ENCODE measurements at regions not wholly inside any gene's neighbourhood (a gene's known extent, or its start where the extent isn't known, plus 50 kb on each side); places are given as distances from the start of the nearest gene placed in this dataset.

DNA sequence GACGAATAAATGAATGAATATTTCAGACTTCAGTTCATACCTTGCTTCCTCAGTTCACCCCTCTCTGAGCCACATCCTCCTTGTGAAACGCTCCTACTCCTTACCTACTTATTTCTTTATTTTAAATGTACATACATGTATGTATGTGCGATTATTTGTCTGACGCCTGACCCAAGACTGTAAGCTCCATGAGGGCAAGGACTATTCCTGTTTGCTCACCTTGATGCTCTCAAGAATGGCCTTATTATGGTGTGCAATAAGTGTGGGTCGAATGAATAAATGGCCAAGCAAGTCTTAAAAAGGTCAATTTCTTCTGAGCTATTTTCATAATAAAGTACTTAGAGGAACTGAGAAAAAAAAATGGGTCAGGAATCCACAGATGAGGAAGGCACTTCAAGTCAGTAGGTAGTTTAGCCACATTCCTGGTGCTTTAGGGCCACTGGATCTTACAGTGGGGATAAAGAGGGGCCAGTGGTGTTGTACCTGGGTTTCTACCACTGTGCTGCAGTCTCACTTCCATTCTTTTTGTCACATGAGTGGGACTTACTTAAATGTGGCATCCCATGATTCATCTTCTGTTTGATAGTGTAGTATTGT is 74.7 kb downstream of the SDC1 start:
- no peak for DNase-seq

DNA sequence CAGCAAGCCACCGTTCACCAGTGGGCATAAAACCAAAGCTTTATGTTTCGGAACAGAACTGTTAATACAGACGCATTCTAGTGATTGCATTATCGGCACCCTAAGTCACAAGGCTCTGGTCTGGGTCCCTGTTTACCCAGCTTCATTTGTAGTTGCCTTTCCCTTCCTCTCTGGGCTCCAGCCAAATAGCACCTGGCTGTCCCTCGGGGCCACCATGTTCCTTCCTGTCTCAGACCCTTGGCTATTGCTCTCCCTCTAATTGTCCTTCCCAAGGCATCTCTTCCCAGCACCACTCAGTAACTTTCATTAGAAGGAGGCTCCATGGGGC is 75.3 kb downstream of the SDC1 start:
- DNase-seq = no peak

DNA sequence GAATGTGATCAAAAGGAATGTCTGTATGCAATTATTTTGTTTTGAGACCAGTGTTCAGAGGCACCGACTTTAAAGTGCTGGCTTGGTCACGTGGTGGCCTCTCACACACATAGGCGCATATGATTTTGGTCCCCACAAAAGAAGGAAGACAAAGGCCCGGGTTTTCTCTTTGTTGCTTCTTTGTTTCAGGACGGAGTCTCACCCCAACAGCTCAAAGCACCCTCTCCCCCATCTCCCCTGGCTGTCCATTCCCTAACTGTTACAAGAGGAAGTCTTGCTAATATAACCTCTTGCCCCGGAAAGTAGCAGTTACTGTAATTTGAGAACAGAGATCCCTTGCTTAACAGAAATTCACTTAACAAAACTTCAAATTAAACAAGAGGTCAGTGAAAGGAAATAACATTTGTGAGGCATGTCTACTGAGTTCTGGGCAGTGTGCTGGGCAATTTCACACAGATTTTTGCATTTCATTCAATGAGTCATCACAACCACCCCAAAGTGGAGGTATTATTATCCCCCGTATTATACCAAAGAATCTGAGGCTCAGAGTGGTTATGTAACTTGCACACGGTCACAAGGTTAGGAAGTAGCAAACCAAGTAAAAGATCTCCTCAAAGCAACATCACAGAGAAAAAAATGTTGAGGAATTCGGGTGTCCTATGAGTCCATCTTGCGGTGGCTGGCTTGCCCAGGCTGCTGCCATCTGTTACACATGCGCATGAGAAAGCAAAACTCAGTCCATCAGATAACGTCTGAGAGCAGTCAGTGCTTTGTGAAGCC is 75.8 kb downstream of the SDC1 start:
- no peak for DNase-seq

DNA sequence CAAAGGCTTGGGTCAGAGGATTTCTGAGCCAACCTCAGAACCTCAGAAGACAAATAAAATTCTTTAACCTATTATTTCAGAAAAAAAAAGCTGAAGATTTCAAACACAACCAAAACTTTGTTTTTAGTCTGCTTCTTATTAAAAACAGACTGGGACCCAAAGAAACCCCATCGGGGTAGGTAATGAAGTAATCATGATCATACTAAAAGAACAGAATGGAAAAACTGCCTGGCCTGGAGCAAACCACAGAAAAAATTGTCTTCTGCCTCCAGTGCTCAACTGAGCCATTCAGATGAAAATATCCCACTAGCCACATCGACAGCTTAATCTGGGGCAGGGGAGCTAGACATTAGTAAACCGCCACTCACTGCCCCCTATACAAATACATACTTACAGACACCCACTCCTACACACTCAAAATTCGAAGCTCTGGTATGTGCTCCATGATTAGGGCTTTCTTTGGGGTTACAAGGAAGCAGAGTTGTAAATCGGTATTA is 76.5 kb downstream of the SDC1 start:
- no peak for DNase-seq

DNA sequence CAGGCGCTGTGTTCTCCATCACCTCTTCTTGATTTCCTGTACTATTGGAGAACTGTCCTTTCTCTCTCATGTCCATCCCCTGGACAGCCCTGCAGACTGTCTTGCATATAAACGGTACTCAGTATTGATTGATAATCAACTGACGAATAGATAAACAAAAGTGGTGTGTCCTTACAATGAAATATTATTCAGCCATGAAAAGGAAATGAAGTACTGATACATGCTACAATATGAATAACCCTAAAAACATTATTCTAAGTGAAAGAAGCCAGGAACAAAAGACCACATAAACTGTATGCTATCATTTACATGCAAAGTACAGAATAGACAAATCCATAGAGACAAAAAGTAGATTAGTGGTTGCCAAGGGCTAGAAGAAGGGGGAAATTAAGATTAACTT is 77.6 kb downstream of the SDC1 start:
- DNase-seq = no peak

DNA sequence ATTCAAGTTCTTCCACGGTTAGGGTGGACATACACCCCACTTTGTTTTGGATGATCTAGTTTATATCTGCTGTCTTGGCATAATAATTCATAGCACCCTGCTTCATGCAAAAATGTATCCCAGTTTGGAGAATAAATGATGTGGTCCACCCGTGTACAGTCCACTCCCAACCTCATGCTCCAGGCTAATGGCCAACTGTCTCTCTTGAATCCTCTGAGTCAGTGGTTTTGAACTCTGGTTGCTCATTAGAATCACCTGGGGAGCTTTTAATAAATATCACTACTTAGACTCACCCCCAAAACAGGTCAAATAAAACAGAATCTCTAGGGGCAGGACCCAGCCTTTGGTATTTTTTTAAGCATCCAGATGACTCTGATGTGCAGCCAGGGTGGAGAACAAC is 78.5 kb downstream of the SDC1 start:
- DNase-seq = no peak

DNA sequence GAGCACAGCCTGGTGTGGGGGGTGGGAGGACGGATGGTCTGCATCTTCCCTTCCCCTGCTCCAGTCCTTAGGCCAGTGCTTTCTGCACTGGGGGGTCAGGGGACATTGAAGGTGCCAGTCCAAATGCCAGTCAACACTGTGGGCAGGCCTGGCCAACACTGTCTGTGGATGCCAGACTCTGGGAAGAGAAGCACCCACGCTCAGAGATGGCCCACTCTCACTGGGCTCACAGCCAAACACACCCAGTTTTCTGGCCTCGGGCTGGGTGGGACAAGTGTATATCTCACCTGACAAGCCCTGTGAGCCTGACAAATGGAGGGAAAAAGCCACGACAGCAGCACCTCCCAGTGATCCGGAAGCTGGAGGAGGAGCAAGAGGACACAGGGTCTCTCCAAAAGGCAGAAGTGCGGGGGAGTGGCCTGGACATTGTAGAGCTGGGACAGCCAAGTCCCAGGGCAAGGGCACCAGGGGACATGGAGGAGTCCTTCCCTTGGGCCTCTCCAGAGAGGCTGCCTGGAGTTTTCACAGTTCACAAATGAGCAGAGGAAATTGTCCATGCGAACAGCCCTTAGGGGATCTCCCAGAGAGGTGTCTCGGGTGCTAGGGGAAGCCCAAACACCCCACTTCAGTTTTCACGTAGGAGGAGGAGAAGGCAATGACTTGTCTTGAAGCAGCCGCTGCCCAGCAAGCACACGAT is 79.3 kb downstream of the SDC1 start:
- DNase-seq = no peak

DNA sequence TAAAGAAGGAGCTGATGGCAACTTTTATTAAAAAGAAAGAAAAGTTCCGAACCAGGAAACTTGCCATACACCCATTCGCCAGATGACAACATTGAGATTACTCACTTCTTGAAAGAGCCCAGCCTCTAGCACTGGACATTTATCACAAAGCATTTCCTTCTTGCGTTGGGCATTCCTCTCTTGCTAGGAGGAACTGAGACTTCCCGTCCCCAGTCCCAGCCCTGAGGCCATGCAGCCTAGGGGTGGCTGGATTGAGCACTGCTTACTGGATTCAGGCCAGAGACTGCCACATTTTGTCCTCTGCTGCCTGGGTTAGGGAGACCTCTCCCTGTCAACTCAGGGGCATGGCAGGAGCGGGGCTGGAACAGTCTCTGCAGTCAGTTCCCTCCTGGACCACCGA is 80.1 kb downstream of the SDC1 start:
- DNase-seq = no peak

DNA sequence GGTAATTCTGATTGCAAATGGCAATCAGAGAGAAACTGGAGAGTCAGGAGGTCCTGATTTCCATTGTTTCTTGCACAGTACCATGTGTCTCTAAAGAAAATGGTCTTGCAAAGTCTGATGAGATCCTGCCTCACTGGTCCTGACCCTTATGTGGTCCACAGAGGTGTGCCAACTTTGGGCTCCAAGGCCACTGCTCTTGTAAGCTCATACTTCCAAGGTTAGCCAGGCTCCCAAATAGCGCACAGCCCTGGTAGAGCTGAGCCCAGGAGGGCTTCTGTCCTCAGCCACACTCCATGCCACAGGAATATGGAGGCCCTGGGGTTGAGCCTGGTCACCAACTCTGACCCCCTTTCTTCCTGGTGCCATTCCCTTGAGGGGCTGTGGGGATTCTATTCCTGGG is 80.7 kb downstream of the SDC1 start:
- no peak for DNase-seq

DNA sequence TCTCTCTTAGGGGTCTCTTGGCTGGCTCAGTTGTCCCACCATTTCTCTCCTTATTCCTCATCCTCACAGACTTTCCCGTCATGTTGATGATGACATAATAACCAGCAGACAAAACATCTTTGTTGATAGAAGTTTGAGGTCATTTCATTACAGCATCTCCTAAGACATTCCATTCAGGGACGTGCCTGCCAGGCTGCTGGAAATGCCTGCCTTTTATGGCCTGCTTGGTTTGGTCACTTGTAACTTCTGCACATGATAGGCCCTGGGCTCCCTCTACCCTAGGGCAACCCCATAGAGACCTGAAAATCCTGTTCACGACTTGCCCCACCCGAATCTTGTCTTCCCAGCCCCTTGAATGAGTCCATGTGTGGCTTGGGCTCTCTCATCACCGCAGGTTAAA is 81.7 kb downstream of the SDC1 start:
- DNase-seq = no peak

DNA sequence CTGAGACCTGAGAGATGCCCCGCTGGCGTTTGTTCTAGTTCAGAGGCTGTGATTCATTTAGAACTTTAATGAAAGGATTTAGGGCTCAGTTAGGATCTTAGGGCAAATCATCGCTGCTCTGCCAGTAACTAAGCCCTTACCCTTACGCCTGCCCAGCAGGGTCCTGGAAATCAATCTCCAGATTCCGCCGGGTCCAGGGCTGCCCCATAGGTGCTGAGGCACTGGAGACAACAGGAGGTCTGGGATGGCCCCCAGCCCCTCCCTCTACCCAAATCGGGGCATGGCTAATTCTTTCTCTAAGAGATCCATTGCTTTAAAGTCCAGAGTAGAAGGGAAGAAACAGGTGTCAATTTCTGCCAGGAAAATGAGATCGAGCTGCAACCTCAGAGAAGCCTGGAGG is 83.1 kb downstream of the SDC1 start:
- no peak for DNase-seq

DNA sequence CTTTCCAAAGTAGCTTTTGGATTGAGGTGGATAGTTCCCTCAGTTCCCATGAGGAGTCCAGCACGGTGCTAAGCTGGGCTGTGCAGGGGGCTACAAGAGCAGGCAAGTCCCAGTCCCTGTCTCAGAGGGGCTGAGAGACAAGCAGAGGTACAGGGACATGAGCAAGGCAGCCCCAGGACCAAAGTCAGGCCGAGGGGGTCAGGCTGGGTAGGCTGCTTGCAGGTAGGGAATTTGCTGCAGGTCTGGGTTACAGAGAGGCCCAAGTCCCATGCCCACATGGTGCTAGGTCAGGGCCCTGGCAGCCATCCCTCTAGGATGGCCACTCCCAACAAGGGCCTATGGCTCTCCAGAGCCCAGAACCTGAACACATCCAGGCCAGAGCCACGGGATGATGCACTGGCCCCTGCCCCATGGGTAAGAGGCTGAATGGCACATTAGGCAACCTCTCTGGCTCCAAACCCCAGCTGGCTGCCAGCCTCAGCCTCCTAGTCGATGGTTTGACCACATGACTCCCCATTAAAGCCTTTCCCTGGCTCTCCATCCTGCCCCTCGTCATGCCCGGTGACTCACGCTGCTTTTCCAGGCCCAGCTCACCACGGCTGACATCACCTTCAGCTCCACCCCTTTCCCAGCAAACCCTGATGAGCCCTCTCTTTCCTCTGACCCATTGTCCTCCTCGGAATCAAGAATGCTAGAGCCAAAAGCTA is 83.7 kb downstream of the SDC1 start:
- DNase-seq = no peak

DNA sequence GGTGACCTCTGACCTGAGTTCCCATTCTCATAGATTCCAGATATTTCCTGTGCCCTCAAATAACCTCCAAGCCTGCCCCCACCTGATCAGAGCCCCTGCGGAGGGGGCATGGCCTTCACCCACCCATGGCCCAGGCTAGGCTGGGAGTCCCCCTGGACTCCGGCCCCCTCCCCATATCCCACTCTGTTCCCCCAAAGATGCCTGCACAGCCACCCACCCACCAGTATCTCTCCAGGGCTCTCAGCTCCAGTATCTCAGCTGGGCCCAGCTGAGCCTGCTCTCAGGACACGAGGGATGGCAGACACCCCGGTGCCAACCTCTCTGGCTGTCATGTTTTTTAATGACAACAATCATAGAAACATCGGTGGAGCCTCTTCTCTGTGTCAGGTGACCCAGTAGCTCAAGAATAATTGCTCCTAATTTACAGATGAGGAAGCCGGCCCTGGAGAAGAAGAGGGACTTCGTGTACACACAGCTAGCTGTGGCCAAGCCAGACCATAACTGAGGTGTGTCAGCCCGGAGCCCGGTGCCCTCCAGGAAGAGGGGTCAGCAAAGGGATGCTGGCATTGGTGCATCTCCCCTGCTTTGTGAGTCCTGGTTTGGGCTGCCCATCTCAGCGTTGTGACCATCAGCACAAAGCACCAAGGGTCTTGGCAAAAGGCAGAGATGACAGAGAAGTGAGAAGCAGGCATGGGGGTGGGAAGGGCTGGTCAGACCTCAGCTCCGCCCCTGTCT is 84.4 kb downstream of the SDC1 start:
- no peak for DNase-seq

DNA sequence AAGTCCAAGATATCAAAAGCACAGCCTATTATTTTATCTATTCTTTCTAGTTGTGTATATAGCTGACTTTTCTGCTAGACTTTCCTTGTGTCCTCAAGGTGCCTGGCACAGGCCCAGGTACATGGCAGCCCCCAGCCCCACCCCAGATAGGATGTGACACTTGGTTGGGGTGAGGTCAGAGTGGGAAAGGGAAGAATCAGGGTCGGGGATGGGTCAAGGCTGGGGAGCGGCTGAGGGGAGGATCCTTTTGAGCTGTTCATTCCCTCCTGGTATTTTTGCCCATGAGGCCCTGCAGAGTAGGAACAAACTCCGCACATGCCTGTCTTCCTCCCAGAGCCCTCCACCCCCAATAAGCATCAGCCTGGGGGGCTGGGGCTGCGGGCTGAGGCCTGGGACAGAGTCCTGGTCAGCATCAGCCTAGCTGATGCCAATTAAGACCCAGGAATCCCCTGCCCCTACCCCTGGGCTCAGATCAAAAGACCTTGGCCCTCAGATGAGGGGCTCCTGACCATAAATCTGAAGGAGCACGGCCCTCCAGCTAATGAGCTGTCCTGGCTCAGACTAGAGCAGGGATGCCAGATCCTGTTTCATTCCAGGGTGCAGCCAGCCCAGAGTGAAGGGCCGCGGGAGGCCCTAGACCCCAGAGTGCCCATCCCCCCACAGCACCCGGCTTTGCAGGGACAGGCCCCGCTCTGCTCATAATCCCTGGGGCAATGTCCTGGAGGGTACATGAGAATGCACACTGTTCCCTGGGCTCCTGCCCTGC is 85.3 kb downstream of the SDC1 start:
- DNase-seq = no peak

DNA sequence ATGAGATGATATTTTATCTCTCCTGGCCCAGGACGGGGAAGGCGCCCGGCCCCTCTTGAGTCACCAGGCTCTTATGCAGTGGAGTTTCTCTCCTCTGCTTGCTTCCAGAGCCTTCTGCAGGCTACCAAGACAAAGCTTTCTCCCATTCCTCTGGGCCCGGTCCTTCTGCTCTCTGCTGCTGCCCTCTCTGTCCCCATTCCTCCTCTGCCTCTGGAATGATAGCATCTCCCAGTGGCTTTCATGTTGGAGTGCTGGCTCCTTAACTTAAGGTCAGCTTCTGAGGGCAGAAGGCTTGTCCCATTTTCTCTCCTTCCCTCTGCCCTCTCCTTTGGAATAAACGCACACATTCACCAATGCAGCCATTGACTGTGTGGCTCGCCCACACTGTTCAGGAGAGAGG is 86.2 kb downstream of the SDC1 start:
- DNase-seq = no peak

DNA sequence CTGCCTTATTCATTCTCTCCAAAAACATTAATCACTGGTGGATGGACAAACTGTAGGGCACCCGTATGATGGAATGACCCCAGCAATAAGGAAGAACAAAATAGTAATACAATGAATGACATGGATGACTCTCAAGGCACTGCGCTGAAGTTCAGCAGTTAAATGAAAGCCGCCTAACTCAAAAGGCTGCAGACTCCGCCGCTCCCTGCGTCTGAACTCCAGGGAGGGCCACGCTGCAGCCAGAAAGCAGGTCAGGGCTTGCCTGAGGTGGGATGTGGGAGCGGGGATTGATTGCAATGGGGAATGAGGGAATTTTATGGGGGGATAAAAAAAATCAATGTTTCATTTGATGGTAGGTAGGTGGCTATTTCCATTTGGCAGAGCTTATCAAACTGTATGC is 86.5 kb upstream of the LAPTM4A start:
- DNase-seq = no peak

DNA sequence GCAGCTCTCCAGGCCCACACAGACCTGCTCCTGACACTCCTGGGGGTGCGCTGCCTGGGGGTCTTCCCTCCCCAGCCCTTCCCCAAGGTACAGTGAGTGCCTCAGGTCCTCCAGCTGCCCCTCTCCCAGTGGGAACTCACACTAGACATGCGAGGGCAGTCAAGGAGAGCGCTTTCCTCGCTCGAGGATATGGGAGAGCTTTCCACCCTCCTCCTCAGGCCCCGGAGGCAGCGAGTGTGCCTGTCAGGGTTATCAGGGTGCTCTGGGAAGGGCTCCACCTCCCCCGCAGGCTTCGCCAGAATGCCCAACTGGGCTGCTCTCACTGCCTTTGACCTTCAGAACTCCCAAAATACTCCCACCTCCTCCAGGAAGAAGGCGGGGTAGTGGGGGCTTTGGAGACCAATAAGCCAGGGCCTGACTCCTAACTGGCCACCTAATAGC is 85.7 kb upstream of the LAPTM4A start:
- DNase-seq = no peak

DNA sequence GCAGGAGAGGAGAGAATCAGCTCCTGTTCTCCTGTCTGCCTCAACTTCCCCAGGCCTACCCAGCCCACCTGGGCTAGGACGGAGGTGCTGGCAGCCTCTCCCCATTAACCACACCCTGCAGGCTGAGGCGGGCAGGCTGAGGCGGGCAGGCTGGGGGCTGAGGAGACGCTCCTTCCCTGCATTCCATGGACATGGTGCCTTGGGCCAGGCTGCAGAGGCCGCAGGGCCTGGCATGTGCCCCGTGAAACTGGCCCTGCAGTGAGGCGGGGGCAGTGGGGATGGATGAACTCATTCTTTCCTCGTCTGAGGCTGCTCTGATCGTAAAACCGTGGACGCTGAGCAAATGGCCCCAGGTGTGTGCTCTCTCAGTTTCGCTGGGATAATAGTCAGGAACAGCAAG is 84.7 kb upstream of the LAPTM4A start:
- no peak for DNase-seq

DNA sequence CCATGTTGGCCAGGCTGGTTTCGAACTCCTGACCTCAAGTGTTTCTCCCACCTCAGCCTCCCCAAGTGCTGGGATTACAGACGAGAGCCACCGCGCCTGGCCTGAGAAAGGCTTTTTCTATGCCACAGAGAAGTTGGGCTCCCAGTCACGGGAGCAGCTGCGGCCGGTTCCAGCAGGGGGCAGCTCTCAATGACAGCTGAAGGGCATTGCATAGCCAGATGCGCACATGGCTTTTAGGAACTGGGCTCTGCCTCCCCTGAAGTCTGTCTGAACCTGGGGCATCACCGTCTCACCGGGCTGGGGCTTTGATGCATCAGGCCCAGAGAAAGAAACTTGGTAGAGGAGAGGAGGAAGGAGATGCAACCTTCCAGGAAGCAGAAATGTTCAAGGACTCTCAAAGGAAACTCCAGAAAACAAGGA is 84.2 kb upstream of the LAPTM4A start:
- peak; percentile 58 for DNase-seq

DNA sequence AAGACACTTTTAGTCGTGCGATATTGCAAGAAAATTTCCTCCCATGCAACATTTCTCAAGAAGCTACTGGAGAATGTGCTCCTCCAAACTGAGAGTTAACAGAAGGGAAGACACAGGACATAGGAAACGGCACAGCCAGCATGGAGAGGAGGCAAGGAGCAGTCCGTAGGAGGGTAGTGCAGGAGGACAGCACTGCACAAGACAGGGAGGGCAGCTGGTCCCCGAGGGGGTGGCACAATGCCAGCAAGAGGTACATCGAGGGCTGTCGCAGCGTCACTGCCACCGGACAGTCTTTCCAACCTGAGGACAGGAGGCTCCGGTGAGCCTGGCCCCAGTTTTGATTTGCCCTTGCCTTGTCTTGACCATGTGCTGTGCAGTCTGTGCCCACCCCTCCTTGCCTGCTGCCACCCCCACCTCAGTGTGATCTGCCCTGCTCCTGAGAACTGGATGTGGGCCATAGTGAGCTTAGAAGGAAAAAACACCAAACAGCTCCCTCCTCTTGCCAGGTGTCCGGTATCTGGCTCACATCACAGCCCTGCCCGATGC is 81.6 kb upstream of the LAPTM4A start:
- DNase-seq = no peak

DNA sequence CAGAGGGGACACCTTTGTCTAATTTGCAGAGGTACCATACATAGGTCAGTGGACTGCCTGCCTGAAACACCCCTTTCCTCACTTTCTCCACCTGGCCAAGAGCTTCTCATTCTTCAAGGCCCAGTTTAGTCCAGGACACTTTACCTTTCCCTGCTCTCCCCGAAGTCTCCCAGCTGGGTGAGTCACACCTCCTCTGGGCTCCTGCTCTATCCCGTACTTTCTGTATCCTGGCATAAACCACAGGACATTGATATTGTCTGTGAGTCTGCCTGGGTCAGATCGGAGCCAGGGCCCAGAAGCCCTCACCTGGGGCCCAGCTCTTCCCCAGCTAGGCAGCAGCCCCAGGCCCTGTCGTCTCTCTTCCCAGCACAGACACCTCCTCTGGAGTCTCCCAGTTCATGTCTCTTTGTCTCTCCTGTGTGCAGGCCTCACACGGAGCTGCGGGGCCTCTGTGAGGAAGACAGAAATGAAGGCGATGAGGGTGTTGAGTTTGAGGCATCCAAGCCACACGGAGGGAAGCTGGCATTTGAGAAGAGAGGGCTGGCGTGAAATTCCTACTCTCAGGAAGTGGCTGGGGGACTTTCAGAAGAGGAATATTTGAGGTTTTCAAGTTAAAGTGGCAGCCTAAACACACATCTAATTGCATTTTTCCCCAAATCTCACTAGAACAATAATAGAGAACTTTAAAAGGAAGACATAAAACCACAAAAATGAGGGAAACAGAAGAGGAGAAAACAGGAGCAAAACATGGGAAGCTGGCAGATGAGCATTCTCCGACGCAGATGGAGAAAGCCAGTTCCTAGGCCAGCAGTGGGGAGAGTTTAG is 79.6 kb upstream of the LAPTM4A start:
- DNase-seq = no peak

Data from activated CD4-positive, alpha-beta T cell treated with anti-CD3 and anti-CD28 coated beads, Interleukin-2, Interleukin-6, amounts not matched to agents 100 ng/mL and 50 ng/mL, durations not matched to agents 16 hours and 8 hours (primary cell).